ENCODE measurements at regions not wholly inside any gene's neighbourhood (a gene's known extent, or its start where the extent isn't known, plus 50 kb on each side); places are given as distances from the start of the nearest gene placed in this dataset.

DNA sequence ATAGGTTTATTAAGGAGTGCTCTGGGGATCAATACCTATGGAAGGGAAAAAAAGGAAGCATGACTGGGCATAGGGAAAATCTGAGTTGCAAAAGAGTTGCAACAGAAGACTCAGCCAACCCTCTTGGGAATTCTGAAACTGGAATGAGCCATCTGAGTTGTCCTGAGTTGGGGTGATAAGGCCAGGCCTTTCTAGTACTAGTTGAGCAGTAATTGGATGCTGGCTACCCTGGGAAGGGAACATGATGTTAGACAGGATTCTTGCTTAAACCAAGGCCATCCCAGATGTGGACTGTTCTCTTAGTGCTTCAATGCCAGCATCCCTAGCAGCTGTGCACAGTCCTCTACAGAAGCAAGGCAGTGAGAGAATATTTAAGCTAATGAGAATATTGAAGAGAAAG is 348.8 kb upstream of the GULP1 start:
- Histone ChIP-seq H3K4me3 (no peak overlapping the region), H3K4me2 (no peak overlapping the region), H3K27me3 (ENCODE audit: insufficient read depth) (no peaks in the 10 kb centered on the region), H3F3A (replicated peaks; ENCODE audit: low read depth) (no peaks in the 10 kb centered on the region), H3K9me2 (ENCODE audit: insufficient read depth) (no peaks in the 10 kb centered on the region), H4K20me1 (replicated peaks; ENCODE audit: insufficient read depth) (no peaks in the 10 kb centered on the region), H3K79me2 (replicated peaks; ENCODE audit: insufficient read depth) (no peaks in the 10 kb centered on the region), H3K4me1 (ENCODE audit: insufficient read depth) (no peaks in the 10 kb centered on the region), H3K36me3 (ENCODE audit: insufficient read depth) (no peaks in the 10 kb centered on the region), H2AFZ (no peak overlapping the region), H3K27ac (ENCODE audit: low read depth) (no peak overlapping the region)
- Mint-ChIP-seq H3K9me3 (no peaks in the 10 kb centered on the region), H3K4me3 (no peak overlapping the region), H3K4me1 (no peaks in the 10 kb centered on the region), H3K27ac (no peak overlapping the region), H3K36me3 (ENCODE audit: low read depth) (no peaks in the 10 kb centered on the region), H3K27me3 (ENCODE audit: insufficient read depth, low read depth, poor library complexity) (no peaks in the 10 kb centered on the region)
- ATAC-seq: no peak
- no peak for TF ChIP-seq STAT1 (IDR thresholded peaks at IDR 0.05; ENCODE audit: unreplicated experiment)
- TF ChIP-seq, protein P1, sequence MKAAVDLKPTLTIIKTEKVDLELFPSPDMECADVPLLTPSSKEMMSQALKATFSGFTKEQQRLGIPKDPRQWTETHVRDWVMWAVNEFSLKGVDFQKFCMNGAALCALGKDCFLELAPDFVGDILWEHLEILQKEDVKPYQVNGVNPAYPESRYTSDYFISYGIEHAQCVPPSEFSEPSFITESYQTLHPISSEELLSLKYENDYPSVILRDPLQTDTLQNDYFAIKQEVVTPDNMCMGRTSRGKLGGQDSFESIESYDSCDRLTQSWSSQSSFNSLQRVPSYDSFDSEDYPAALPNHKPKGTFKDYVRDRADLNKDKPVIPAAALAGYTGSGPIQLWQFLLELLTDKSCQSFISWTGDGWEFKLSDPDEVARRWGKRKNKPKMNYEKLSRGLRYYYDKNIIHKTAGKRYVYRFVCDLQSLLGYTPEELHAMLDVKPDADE (IDR thresholded peaks at IDR 0.05): no peak
- no peak for TF ChIP-seq ZNF114 (CRISPR knock-in tag; IDR thresholded peaks at IDR 0.05)
- TF ChIP-seq, protein P2, sequence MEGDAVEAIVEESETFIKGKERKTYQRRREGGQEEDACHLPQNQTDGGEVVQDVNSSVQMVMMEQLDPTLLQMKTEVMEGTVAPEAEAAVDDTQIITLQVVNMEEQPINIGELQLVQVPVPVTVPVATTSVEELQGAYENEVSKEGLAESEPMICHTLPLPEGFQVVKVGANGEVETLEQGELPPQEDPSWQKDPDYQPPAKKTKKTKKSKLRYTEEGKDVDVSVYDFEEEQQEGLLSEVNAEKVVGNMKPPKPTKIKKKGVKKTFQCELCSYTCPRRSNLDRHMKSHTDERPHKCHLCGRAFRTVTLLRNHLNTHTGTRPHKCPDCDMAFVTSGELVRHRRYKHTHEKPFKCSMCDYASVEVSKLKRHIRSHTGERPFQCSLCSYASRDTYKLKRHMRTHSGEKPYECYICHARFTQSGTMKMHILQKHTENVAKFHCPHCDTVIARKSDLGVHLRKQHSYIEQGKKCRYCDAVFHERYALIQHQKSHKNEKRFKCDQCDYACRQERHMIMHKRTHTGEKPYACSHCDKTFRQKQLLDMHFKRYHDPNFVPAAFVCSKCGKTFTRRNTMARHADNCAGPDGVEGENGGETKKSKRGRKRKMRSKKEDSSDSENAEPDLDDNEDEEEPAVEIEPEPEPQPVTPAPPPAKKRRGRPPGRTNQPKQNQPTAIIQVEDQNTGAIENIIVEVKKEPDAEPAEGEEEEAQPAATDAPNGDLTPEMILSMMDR (conservative IDR thresholded peaks at IDR 0.05; ENCODE audit: low read depth in 2 of 2): no peak
- no peak for TF ChIP-seq NANOG (IDR thresholded peaks at IDR 0.05; ENCODE audit: borderline replicate concordance)
- no peak for TF ChIP-seq EZH2 (IDR thresholded peaks at IDR 0.05; ENCODE audit: low read depth, unreplicated experiment)
- no peak for TF ChIP-seq EZH2phosphoT487 (IDR thresholded peaks at IDR 0.05; ENCODE audit: unreplicated experiment)
- TF ChIP-seq ZNF331 (CRISPR knock-in tag; IDR thresholded peaks at IDR 0.05; ENCODE audit: low read depth): no peak
- TF ChIP-seq CREB1 (CRISPR knock-in tag; IDR thresholded peaks at IDR 0.05; ENCODE audit: low read depth): no peak
- no peak for TF ChIP-seq ZNF462 (CRISPR knock-in tag; IDR thresholded peaks at IDR 0.05)
- no peak for TF ChIP-seq POLR2AphosphoS5 (IDR thresholded peaks at IDR 0.05; ENCODE audit: low read depth)
- no peak for DNase-seq (ENCODE audit: low spot score)
